ENCODE measurements at regions not wholly inside any gene's neighbourhood (a gene's known extent, or its start where the extent isn't known, plus 50 kb on each side); places are given as distances from the start of the nearest gene placed in this dataset.

- no peak for TF ChIP-seq NONO (IDR thresholded peaks at IDR 0.05)
- TF ChIP-seq NONO (CRISPR knock-in tag; conservative IDR thresholded peaks at IDR 0.05), result no peak
- no peak for TF ChIP-seq TAF1 (CRISPR knock-in tag; IDR thresholded peaks at IDR 0.05)
- TF ChIP-seq EP300 (IDR thresholded peaks at IDR 0.05; ENCODE audit: low read depth in 2 of 2, low read length in 2 of 2), result no peak
- no peak for TF ChIP-seq EP300 (CRISPR knock-in tag; IDR thresholded peaks at IDR 0.05; ENCODE audit: borderline replicate concordance)
- no peak for TF ChIP-seq MED1 (CRISPR knock-in tag; IDR thresholded peaks at IDR 0.05)
- TF ChIP-seq SRY (CRISPR knock-in tag; IDR thresholded peaks at IDR 0.05), result no peak
- TF ChIP-seq ZNF841 (CRISPR knock-in tag; IDR thresholded peaks at IDR 0.05; ENCODE audit: borderline replicate concordance), result no peak
Measured at GRCh38 chr3:132198516-132198915, 118.7 kb upstream of the ACP3 start.

All from HepG2 (cell line).